ENCODE measurements at regions not wholly inside any gene's neighbourhood (a gene's known extent, or its start where the extent isn't known, plus 50 kb on each side); places are given as distances from the start of the nearest gene placed in this dataset.
"Not testable (repeated sequence)": the region's sequence is repeated elsewhere in the genome, so short reads cannot be mapped to it uniquely, and the experiment has no call there.

- TF ChIP-seq CTCF (IDR thresholded peaks at IDR 0.05); ZFX (IDR thresholded peaks at IDR 0.05; ENCODE audit: borderline replicate concordance): not testable (repeated sequence)
These were observed 348.1 kb downstream of the NPIPA7 start for GRCh38 chr16:16727048-16727447.
